Mucosa of rectum (tissue), 2 donors: ENCODE measurements at regions not wholly inside any gene's neighbourhood (a gene's known extent, or its start where the extent isn't known, plus 50 kb on each side); places are given as distances from the start of the nearest gene placed in this dataset.

Source experiments
- H3K27ac ChIP-seq, 2 donors: one replicate each; pipeline ENCODE4 v1.7.0; 2013; ENCODE audit warnings: inconsistent platforms in 2 of 2, low read depth in 2 of 2, low read length in 2 of 2
- H3K27me3 ChIP-seq, 2 donors: one replicate each; pipeline ENCODE4 v1.7.0; 2013; ENCODE audit warnings: low read length in 2 of 2; ENCODE audit not compliant: control insufficient read depth in 2 of 2, insufficient read depth in 2 of 2
- H3K36me3 ChIP-seq, 2 donors: one replicate each; pipeline ENCODE4 v1.7.0; 2013; ENCODE audit warnings: low read length in 2 of 2; ENCODE audit not compliant: control insufficient read depth in 2 of 2, insufficient read depth in 2 of 2
- H3K4me1 ChIP-seq, 2 donors: one replicate each; pipeline ENCODE4 v1.7.0; 2013; ENCODE audit warnings: low read length in 2 of 2, mild to moderate bottlenecking in 1 of 2; ENCODE audit not compliant: control insufficient read depth in 2 of 2, insufficient read depth in 2 of 2
- H3K4me3 ChIP-seq, 2 donors: one replicate each; pipeline ENCODE4 v1.7.0; 2013; ENCODE audit warnings: low read length in 2 of 2
- H3K9ac ChIP-seq, 2 donors: one replicate each; pipeline ENCODE4 v1.7.0; 2013; ENCODE audit warnings: low read length in 2 of 2, low read depth in 1 of 2, mild to moderate bottlenecking in 1 of 2
- H3K9me3 ChIP-seq, 2 donors: one replicate each; pipeline ENCODE4 v1.7.0; 2013; ENCODE audit warnings: low read length in 2 of 2; ENCODE audit not compliant: control insufficient read depth in 2 of 2
- donor health status: healthy.
- donor health status: Normal muscosa, but diverticular disease.

DNA sequence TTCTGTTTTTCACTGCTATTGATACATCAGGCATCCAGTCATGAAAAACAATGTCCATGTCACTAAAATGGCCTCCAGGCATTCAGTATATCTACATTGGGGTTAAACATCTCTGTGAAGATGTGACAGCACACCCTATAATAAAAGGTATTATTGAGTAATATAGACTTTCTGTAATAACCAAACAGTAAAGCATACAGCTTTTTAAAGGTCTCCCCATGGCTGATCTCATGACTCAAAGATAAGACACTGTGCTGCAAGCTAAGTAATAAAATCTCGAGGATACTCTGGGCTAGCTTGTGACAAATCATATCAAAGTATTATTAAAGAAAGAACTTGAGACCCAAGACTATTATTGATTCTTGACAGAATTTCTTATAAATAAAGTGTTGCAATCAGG is 613.1 kb upstream of the PKN2 start:
- Histone ChIP-seq H3K27ac (no peak overlapping the region), H3K9me3 (no peaks in the 10 kb centered on the region), H3K4me3 (no peak overlapping the region), H3K4me1 (no peaks in the 10 kb centered on the region), H3K9ac (no peak overlapping the region), H3K27me3 (no peaks in the 10 kb centered on the region), H3K36me3 (no peaks in the 10 kb centered on the region)

DNA sequence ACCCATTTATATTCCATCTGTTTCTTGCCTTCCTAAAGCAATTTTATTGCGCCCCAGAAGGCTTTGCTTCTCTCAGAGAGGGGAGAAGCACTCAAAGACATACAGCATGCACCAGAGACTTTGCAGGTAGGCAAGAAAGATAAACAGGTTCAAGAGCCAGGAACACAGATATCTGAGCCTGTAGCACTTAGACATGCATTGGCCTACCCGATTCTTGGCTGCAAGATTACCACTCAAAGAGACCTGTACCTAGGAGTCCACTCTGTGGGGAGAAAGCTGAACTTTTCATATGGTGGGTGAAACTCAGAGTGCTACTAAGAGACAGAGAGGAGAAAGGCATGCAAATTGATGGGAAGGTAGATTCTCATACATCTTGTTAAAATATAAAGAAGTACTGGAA is 609.4 kb upstream of the PKN2 start:
- Histone ChIP-seq H3K27me3 (no peaks in the 10 kb centered on the region), H3K4me3 (no peak overlapping the region), H3K27ac (no peak overlapping the region), H3K9ac (no peak overlapping the region), H3K4me1 (no peaks in the 10 kb centered on the region), H3K36me3 (no peaks in the 10 kb centered on the region), H3K9me3 (no peaks in the 10 kb centered on the region)

DNA sequence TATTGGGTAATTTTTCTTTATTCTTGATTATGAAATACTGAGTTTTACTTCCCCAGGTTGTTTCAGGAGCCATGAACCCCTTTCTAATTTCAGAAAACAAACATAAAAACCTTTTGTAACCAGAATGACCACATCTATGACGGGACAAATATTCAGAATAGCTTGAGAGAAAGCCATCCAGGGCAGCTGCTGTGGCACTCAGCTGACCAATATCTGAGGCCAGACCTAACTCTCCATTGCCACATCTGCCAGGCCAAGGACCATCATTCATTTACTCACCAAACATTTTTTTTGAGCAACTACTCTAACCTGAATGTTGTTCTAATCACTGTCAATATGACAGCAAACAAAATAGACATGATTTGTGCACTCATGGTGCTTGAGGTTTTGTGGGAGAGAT is 608.3 kb upstream of the PKN2 start:
- Histone ChIP-seq H3K27me3 (no peaks in the 10 kb centered on the region), H3K4me1 (no peaks in the 10 kb centered on the region), H3K9me3 (no peaks in the 10 kb centered on the region), H3K27ac (no peak overlapping the region), H3K36me3 (no peaks in the 10 kb centered on the region), H3K9ac (no peak overlapping the region), H3K4me3 (no peak overlapping the region)

DNA sequence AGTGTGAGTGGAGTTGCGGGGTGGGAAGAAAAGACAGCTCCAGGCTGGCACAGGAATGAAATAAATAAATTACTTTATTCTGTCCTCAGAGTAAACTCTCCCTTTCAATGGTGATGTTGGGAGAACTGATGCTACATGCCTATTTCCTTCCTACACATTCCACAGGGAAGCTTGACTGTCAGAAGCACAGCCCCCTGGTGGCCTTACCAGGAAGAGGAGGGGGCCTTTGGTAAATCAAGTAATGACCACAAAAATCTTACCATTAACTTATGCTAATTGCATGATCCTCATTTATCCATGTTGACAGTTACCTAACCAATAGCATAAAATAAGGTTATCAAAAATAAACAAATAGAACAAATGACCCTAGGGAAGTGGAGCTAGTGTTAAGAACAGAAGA is 605.0 kb upstream of the PKN2 start:
- no peaks in the 10 kb centered on the region for H3K4me1 ChIP-seq
- H3K36me3 ChIP-seq = no peaks in the 10 kb centered on the region
- no peak overlapping the region for H3K9ac ChIP-seq
- H3K9me3 ChIP-seq = no peaks in the 10 kb centered on the region
- no peak overlapping the region for H3K27ac ChIP-seq
- no peak overlapping the region for H3K4me3 ChIP-seq
- H3K27me3 ChIP-seq = no peaks in the 10 kb centered on the region

DNA sequence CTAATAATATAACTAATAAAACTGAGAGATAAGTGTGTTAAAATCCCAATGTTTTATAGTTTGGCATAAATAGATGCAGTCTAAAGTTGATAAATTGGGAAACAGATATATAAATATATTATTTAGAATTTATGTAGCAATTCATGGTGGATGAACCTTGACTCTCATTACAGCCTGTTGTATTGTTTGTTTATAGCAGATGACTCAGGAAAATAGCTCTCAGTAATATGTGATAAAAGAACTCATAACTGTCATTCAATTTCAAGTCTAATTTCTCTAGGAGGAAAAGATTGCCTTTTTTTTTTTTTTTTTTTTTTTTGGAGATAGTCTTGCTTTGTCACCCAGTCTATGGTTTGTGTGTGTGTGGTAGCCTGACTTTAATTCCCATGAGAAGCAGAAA is 603.2 kb upstream of the PKN2 start:
- no peaks in the 10 kb centered on the region for H3K4me1 ChIP-seq
- no peaks in the 10 kb centered on the region for H3K9me3 ChIP-seq
- H3K27ac ChIP-seq = no peak overlapping the region
- H3K27me3 ChIP-seq = no peaks in the 10 kb centered on the region
- H3K36me3 ChIP-seq = no peaks in the 10 kb centered on the region
- no peak overlapping the region for H3K9ac ChIP-seq
- no peak overlapping the region for H3K4me3 ChIP-seq

DNA sequence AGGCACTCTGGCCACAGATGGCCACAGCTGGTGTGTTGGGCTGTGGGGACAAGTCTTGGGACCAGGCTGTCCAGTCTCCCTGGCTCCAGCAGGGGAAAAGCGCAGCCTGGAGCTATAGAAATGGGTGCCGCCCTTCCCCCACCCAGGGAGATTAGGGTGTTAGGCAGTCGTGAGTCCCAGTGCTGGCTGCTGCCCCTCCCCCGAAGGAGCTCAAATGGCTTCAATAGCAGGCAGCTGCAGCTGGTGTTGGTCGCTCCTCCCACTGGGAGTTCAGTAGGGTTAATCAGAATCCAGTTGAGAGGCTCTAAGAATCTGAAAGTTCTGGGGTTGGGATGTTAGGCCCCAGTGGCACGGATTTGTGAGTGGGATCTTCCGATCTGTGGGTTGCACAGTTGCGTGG is 595.6 kb upstream of the PKN2 start:
- Histone ChIP-seq H3K36me3 (no peaks in the 10 kb centered on the region), H3K27ac (no peak overlapping the region), H3K4me3 (no peak overlapping the region), H3K4me1 (no peaks in the 10 kb centered on the region), H3K9ac (no peak overlapping the region), H3K9me3 (no peaks in the 10 kb centered on the region), H3K27me3 (no peaks in the 10 kb centered on the region)

DNA sequence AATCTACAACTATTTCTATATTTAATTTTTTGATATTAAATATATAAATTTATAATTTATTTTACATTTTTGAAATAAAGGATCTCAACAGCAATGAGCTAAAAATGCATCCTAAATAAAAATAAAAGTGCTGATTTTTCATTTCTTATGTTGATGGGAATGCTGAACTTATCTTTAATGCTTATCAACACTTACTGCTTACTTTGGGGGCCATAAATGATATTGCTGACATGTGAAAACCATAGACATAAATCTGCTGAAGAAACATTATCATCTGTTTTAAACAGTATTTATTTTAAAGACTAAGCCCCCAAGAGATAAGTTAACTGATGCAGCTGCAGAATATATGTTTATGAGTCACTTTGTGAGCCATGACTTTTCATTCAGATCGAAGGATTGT is 594.1 kb upstream of the PKN2 start:
- Histone ChIP-seq H3K36me3 (no peaks in the 10 kb centered on the region), H3K27me3 (no peaks in the 10 kb centered on the region), H3K9ac (no peak overlapping the region), H3K27ac (no peak overlapping the region), H3K9me3 (no peaks in the 10 kb centered on the region), H3K4me3 (no peak overlapping the region), H3K4me1 (no peaks in the 10 kb centered on the region)

DNA sequence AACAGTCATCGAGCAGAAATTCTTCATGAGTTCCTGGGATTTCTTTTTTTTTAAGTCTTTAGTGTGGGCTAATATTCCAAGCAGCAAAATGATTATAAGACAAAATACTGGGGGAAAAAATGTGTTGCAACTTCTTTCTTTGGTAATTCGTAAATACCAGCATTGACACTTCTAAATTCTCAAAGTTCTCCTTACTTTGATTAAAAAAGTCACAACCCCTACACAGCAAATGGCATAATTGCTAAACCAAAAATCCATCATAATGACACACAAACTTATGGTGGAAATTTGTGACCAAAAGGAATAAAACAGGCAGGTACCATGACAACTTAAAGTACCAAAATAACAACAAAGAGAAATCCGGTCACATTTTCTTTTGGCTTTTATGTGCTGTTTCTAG is 585.2 kb upstream of the PKN2 start:
- no peak overlapping the region for H3K9ac ChIP-seq
- H3K4me1 ChIP-seq = no peaks in the 10 kb centered on the region
- no peaks in the 10 kb centered on the region for H3K36me3 ChIP-seq
- no peaks in the 10 kb centered on the region for H3K27me3 ChIP-seq
- no peak overlapping the region for H3K4me3 ChIP-seq
- H3K9me3 ChIP-seq = no peaks in the 10 kb centered on the region
- H3K27ac ChIP-seq = no peak overlapping the region

DNA sequence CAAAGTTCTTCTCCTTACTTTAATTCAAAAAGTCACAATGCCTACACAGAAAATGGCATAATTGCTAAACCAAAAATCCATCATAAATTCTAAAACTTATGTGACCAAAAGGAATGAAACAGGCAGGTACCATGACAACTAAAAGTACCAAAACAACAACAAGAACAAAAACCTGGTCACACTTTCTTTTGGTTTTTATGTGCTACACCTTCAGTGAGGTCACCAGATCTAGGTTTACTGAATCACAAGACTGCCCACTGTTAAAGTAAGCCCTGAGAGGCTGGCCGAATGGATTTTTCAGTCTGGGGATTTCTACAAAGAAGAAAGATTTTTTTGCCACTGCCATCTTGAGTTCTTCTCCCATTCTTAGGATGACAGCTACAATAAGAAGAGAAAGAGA is 583.0 kb upstream of the PKN2 start:
- H3K9me3 ChIP-seq = no peaks in the 10 kb centered on the region
- H3K4me3 ChIP-seq = no peak overlapping the region
- H3K9ac ChIP-seq = no peak overlapping the region

DNA sequence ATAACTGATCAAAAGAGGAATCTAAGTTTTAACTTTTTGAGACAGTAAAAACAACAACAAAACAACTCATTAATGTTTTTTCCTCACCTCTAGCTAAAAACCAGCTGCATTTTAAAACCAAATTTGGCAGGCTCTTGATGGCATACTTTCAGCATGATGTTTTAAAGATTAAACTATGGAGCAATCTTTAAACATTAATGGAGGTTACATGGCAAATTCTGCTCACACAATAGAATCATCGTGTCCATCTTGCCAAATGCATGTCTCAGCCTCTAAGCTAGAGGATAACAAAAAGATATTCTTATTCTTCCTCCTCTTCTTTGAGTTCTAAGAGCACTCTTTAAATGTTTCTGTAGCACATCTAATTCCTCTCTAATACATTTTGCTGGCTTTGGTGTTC is 579.8 kb upstream of the PKN2 start:
- H3K27ac ChIP-seq = no peak overlapping the region
- no peak overlapping the region for H3K4me3 ChIP-seq
- no peaks in the 10 kb centered on the region for H3K27me3 ChIP-seq
- H3K36me3 ChIP-seq = no peaks in the 10 kb centered on the region
- H3K9ac ChIP-seq = no peak overlapping the region
- no peaks in the 10 kb centered on the region for H3K4me1 ChIP-seq
- no peaks in the 10 kb centered on the region for H3K9me3 ChIP-seq

More for the DNA sequence above, 583.0 kb upstream of the PKN2 start:
- Histone ChIP-seq H3K36me3 (no peaks in the 10 kb centered on the region), H3K4me1 (no peaks in the 10 kb centered on the region), H3K27ac (no peak overlapping the region), H3K27me3 (no peaks in the 10 kb centered on the region)

DNA sequence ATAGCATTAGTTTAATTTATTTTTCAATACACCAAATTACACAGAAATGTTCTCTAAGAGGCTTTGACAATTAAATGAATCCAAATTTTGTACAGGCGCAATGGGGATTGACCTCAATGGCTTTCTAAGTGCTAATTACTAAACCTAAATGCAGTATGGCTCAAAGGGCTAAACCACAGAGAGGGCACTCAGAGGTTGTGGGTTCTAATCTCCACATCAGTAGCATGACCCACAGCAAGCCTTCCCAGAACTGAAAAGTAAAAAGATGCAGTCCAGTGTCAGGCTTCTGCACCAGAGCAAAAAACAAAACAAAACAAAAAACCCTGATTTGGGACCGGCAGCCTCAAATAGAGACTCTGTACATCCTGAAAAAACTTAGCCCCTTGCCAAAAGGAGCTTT is 579.2 kb upstream of the PKN2 start:
- Histone ChIP-seq H3K27ac (no peak overlapping the region), H3K27me3 (no peaks in the 10 kb centered on the region), H3K9ac (no peak overlapping the region), H3K9me3 (no peaks in the 10 kb centered on the region), H3K4me3 (no peak overlapping the region), H3K36me3 (no peaks in the 10 kb centered on the region), H3K4me1 (no peaks in the 10 kb centered on the region)
